ENCODE measurements at regions not wholly inside any gene's neighbourhood (a gene's known extent, or its start where the extent isn't known, plus 50 kb on each side); places are given as distances from the start of the nearest gene placed in this dataset.
A peak's percentile ranks its signal among the peaks of the same experiment; 100 is the strongest.

- Histone ChIP-seq H3K4me1 (no peaks in the 10 kb centered on the region), H3K4me3 (no peak overlapping the region), H3K36me3 (no peaks in the 10 kb centered on the region), H3K27me3 (no peaks in the 10 kb centered on the region), H3K27ac (no peak overlapping the region), H3K9me3 (no peaks in the 10 kb centered on the region)
- no peak for DNase-seq
- no peak for TF ChIP-seq CTCF (IDR thresholded peaks at IDR 0.05)
- no peak for TF ChIP-seq POLR2A (IDR thresholded peaks at IDR 0.05)
- intact Hi-C loops (cut with DNase I), result no loop called here
- ATAC-seq, result peak in 2 of 4 donors; percentile 42 to 71
- 25% methylated on average over 1 of the region's 1 CpG for WGBS (ENCODE audit: insufficient coverage, low coverage, low lambda C conversion rate, missing lambda C conversion rate)
Measured at GRCh38 chr13:57326532-57326931, 159.5 kb downstream of the PRR20E start.

GRCh38 chr13:57340878-57341277, 173.9 kb downstream of the PRR20E start:
- H3K4me1 ChIP-seq, result no peaks in the 10 kb centered on the region
- H3K27ac ChIP-seq, result no peak overlapping the region
- H3K36me3 ChIP-seq, result no peaks in the 10 kb centered on the region
- ATAC-seq, result no peak
- no peak overlapping the region for H3K4me3 ChIP-seq
- TF ChIP-seq CTCF (IDR thresholded peaks at IDR 0.05) (no peak), POLR2A (IDR thresholded peaks at IDR 0.05) (no peak)
- WGBS (ENCODE audit: insufficient coverage, low coverage, low lambda C conversion rate, missing lambda C conversion rate), result 82% methylated on average over 2 of the region's 2 CpGs
- DNase-seq, result no peak
- H3K9me3 ChIP-seq, result no peaks in the 10 kb centered on the region
- H3K27me3 ChIP-seq, result no peaks in the 10 kb centered on the region
- intact Hi-C loops (cut with DNase I), result no loop called here

GRCh38 chr13:57345526-57345925, 178.5 kb downstream of the PRR20E start:
- Histone ChIP-seq H3K36me3 (no peaks in the 10 kb centered on the region), H3K9me3 (no peaks in the 10 kb centered on the region), H3K4me1 (no peaks in the 10 kb centered on the region), H3K4me3 (no peak overlapping the region), H3K27ac (no peak overlapping the region), H3K27me3 (no peaks in the 10 kb centered on the region)
- no peak for ATAC-seq
- TF ChIP-seq CTCF (IDR thresholded peaks at IDR 0.05), result no peak
- TF ChIP-seq POLR2A (IDR thresholded peaks at IDR 0.05), result no peak
- intact Hi-C loops (cut with DNase I), result no loop called here
- whole genome bisulfite sequencing (ENCODE audit: insufficient coverage, low coverage, low lambda C conversion rate, missing lambda C conversion rate), result 50% methylated on average over 1 of the region's 1 CpG
- no peak for DNase-seq

GRCh38 chr13:57346786-57347185, 179.8 kb downstream of the PRR20E start:
- Histone ChIP-seq H3K4me3 (no peak overlapping the region), H3K27ac (no peak overlapping the region), H3K9me3 (no peaks in the 10 kb centered on the region), H3K36me3 (no peaks in the 10 kb centered on the region), H3K4me1 (no peaks in the 10 kb centered on the region), H3K27me3 (no peaks in the 10 kb centered on the region)
- WGBS (ENCODE audit: insufficient coverage, low coverage, low lambda C conversion rate, missing lambda C conversion rate), result 64% methylated on average over 2 of the region's 2 CpGs
- intact Hi-C loops (cut with DNase I), result no loop called here
- no peak for TF ChIP-seq POLR2A (IDR thresholded peaks at IDR 0.05)
- TF ChIP-seq CTCF (IDR thresholded peaks at IDR 0.05), result no peak
- ATAC-seq (no peak), DNase-seq (no peak)

GRCh38 chr13:57352114-57352513, 185.1 kb downstream of the PRR20E start:
- intact Hi-C loops (cut with DNase I), result no loop called here
- DNase-seq, result no peak
- no peak for TF ChIP-seq CTCF (IDR thresholded peaks at IDR 0.05)
- no peak for TF ChIP-seq POLR2A (IDR thresholded peaks at IDR 0.05)
- WGBS (ENCODE audit: insufficient coverage, low coverage, low lambda C conversion rate, missing lambda C conversion rate), result 62% methylated on average over 1 of the region's 1 CpG
- H3K27me3 ChIP-seq, result no peaks in the 10 kb centered on the region
- no peak overlapping the region for H3K27ac ChIP-seq
- no peaks in the 10 kb centered on the region for H3K36me3 ChIP-seq
- H3K9me3 ChIP-seq, result no peaks in the 10 kb centered on the region
- no peak overlapping the region for H3K4me3 ChIP-seq
- no peak for ATAC-seq
- no peaks in the 10 kb centered on the region for H3K4me1 ChIP-seq

Data from right lobe of liver (tissue), 6 donors.